Thyroid gland (tissue), 4 donors: ENCODE measurements at regions not wholly inside any gene's neighbourhood (a gene's known extent, or its start where the extent isn't known, plus 50 kb on each side); places are given as distances from the start of the nearest gene placed in this dataset.

Experiments used
- DNase-seq, 2 donors: peaks; one replicate each; pipeline ENCODE4 v3.0.0-alpha.2; 2019
- H3K27ac ChIP-seq, 3 donors: fragments of 200-600 bp; sonication (generic); 1 replicate in 2 of 3; 2 replicates in 1 of 3; pipeline ENCODE4 v1.5.1; 2016 to 2019; ENCODE audit warnings: mild to moderate bottlenecking in 1 of 3, moderate library complexity in 1 of 3
- H3K27me3 ChIP-seq: fragments of 200-600 bp; sonication (generic); one replicate; pipeline ENCODE4 v1.5.1; 2019
- H3K36me3 ChIP-seq, 2 donors: fragments of 200-600 bp; sonication (generic); one replicate each; pipeline ENCODE4 v1.5.1; 2016 to 2019
- H3K4me1 ChIP-seq, 2 donors: fragments of 200-600 bp; sonication (generic); one replicate each; pipeline ENCODE4 v1.5.1; 2017 to 2019
- H3K4me3 ChIP-seq, 3 donors: fragments of 200-600 bp; sonication (generic); replicated peaks in 1 of 3; 1 replicate in 2 of 3; 2 replicates in 1 of 3; pipeline ENCODE4 v1.5.1; 2016; ENCODE audit warnings: mild to moderate bottlenecking in 1 of 3
- H3K9me3 ChIP-seq: fragments of 200-600 bp; sonication (generic); one replicate; pipeline ENCODE4 v1.5.1; 2017
- POLR2A ChIP-seq, 2 donors: fragments of 450-650 bp; IDR thresholded peaks; one replicate each; pipeline ENCODE4 v1.6.1; 2017; ENCODE audit warnings: antibody characterized with exemption in 2 of 2, mild to moderate bottlenecking in 2 of 2, moderate library complexity in 1 of 2
- WGBS, 2 donors: methylation state at CpG; one replicate each; pipeline ENCODE4 v1.1.5; 2017; 5-methylcytosine and 5-hydroxymethylcytosine counted together
- intact Hi-C: fragments of 100-400 bp; cut with DNase I; formaldehyde crosslinking; loops from one replicate; pipeline ENCODE4 v1.15.1; 2023
- TF ChIP-seq, protein P1 (sequence below), 6 experiments: fragments of 200-600 bp in 3 of 6; fragments of 450-650 bp in 3 of 6; sonication (generic) in 3 of 6; IDR thresholded peaks; one replicate each; pipeline ENCODE4 v1.5.1; 2016 to 2019; ENCODE audit warnings: antibody characterized with exemption in 6 of 6, mild to moderate bottlenecking in 2 of 6, inconsistent platforms in 1 of 6, moderate library complexity in 1 of 6

GRCh38 chr3:194070634-194071409 lies 65.1 kb upstream of the HES1 start:
- WGBS, 2 donors = 0% methylated on average over 13 of the region's 84 CpGs; no CpG with 5 or more reads in 1 of the 2 donors
- peak in 1 of 2 donors; percentile 62 for TF ChIP-seq POLR2A (IDR thresholded peaks at IDR 0.05)
- TF ChIP-seq, protein P1, sequence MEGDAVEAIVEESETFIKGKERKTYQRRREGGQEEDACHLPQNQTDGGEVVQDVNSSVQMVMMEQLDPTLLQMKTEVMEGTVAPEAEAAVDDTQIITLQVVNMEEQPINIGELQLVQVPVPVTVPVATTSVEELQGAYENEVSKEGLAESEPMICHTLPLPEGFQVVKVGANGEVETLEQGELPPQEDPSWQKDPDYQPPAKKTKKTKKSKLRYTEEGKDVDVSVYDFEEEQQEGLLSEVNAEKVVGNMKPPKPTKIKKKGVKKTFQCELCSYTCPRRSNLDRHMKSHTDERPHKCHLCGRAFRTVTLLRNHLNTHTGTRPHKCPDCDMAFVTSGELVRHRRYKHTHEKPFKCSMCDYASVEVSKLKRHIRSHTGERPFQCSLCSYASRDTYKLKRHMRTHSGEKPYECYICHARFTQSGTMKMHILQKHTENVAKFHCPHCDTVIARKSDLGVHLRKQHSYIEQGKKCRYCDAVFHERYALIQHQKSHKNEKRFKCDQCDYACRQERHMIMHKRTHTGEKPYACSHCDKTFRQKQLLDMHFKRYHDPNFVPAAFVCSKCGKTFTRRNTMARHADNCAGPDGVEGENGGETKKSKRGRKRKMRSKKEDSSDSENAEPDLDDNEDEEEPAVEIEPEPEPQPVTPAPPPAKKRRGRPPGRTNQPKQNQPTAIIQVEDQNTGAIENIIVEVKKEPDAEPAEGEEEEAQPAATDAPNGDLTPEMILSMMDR (IDR thresholded peaks at IDR 0.05) = peak in 3 of 6 experiments; percentile 13 to 25 (median 18)
- Histone ChIP-seq H3K27me3 (no peaks in the 10 kb centered on the region), H3K4me3 (peak overlapping the region in 1 of 3 donors; percentile 40), H3K4me1 (peaks cover 12 to 19% of the 10 kb centered on the region in 2 donors), H3K36me3 (no peaks in the 10 kb centered on the region), H3K27ac (peak overlapping the region; percentile 80 to 91 (median 91)), H3K9me3 (no peaks in the 10 kb centered on the region)
- DNase-seq = peak; percentile 94
- intact Hi-C loops = no loop called here

GRCh38 chr3:194072097-194072428 lies 63.9 kb upstream of the HES1 start:
- DNase-seq = no peak
- intact Hi-C loops = no loop called here
- H3K4me3 ChIP-seq = no peak overlapping the region
- no peaks in the 10 kb centered on the region for H3K9me3 ChIP-seq
- H3K4me1 ChIP-seq = peaks cover 12 to 19% of the 10 kb centered on the region in 2 donors
- no peaks in the 10 kb centered on the region for H3K27me3 ChIP-seq
- H3K27ac ChIP-seq = peak overlapping the region in 1 of 3 donors; percentile 91
- H3K36me3 ChIP-seq = no peaks in the 10 kb centered on the region
- no peak for TF ChIP-seq POLR2A (IDR thresholded peaks at IDR 0.05)
- TF ChIP-seq, protein P1 (IDR thresholded peaks at IDR 0.05) = no peak
- WGBS, 2 donors = 87 to 88% methylated on average over 9 of the region's 9 CpGs

- WGBS, 2 donors = 95% methylated on average over 4 of the region's 4 CpGs
- Histone ChIP-seq H3K4me3 (no peak overlapping the region), H3K27ac (no peak overlapping the region), H3K9me3 (no peaks in the 10 kb centered on the region), H3K4me1 (peaks cover 12 to 19% of the 10 kb centered on the region in 2 donors), H3K36me3 (no peaks in the 10 kb centered on the region), H3K27me3 (no peaks in the 10 kb centered on the region)
- DNase-seq = no peak
- intact Hi-C loops = no loop called here
- no peak for TF ChIP-seq POLR2A (IDR thresholded peaks at IDR 0.05)
- TF ChIP-seq, protein P1 (IDR thresholded peaks at IDR 0.05) = no peak
These were observed 63.2 kb upstream of the HES1 start for GRCh38 chr3:194072691-194073279.

GRCh38 chr3:194073926-194074325 lies 62.0 kb upstream of the HES1 start:
- no peaks in the 10 kb centered on the region for H3K9me3 ChIP-seq
- WGBS, 2 donors = 95 to 97% methylated on average over 1 of the region's 1 CpG
- peaks cover 12 to 19% of the 10 kb centered on the region in 2 donors for H3K4me1 ChIP-seq
- no peaks in the 10 kb centered on the region for H3K36me3 ChIP-seq
- H3K27ac ChIP-seq = no peak overlapping the region
- TF ChIP-seq POLR2A (IDR thresholded peaks at IDR 0.05) = no peak
- TF ChIP-seq, protein P1 (IDR thresholded peaks at IDR 0.05) = no peak
- intact Hi-C loops = no loop called here
- H3K27me3 ChIP-seq = no peaks in the 10 kb centered on the region
- no peak for DNase-seq
- no peak overlapping the region for H3K4me3 ChIP-seq

DNA sequence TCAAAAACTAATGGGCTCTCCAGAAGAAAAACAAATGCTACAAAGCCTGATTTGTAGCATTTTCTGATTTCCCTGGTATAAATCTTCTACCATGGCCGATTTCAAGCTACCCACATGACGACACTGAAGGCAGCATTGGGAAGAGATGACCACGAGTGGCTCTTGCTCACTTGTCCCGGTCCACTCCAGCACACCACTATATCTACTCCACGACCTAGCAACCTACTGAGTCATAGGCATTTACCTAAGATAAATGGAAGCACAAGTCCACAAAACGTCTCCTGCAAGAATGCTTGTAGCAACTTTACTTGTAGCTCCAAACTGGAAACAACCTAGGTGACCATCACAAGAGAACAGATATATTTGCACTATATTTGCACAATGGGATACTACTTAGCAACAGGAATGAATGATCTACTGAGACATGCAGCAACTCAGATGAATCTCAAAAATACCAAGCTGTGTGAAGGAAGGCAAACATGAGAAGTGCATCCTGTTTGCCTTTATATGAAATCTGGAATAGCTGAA lies 60.8 kb upstream of the HES1 start:
- intact Hi-C loops = no loop called here
- WGBS, 2 donors = 87 to 94% methylated on average over 6 of the region's 6 CpGs
- H3K9me3 ChIP-seq = no peaks in the 10 kb centered on the region

More for the DNA sequence above, 60.8 kb upstream of the HES1 start:
- no peak overlapping the region for H3K27ac ChIP-seq
- H3K4me3 ChIP-seq = no peak overlapping the region
- no peaks in the 10 kb centered on the region for H3K36me3 ChIP-seq
- DNase-seq = no peak
- peaks cover 7 to 14% of the 10 kb centered on the region in 2 donors for H3K4me1 ChIP-seq
- no peaks in the 10 kb centered on the region for H3K27me3 ChIP-seq
- no peak for TF ChIP-seq POLR2A (IDR thresholded peaks at IDR 0.05)
- TF ChIP-seq, protein P1 (IDR thresholded peaks at IDR 0.05) = no peak
